HEK293 (cell line): ENCODE measurements at regions not wholly inside any gene's neighbourhood (a gene's known extent, or its start where the extent isn't known, plus 50 kb on each side); places are given as distances from the start of the nearest gene placed in this dataset.

Experiments
- CTCF ChIA-PET: fragments of 350-600 bp; formaldehyde crosslinking; extraction: SDS; loops from one replicate; lab custom pipeline; 2021; ENCODE audit warnings: antibody characterized with exemption; lab: Yijun Ruan, JAX
- POLR2A ChIA-PET: fragments of 300-600 bp; formaldehyde crosslinking; extraction: SDS; loops from one replicate; lab custom pipeline; 2020; ENCODE audit warnings: antibody characterized with exemption, inconsistent platforms; lab: Yijun Ruan, JAX
- H3K27ac ChIP-seq: fragments of 200-500 bp; sonication (Bioruptor generic); 2 replicates; pipeline ENCODE4 v1.5.1; 2014; ENCODE audit warnings: low read depth, low read length, control low read depth, inconsistent platforms; ENCODE audit errors: extremely low read depth
- H3K36me3 ChIP-seq, 2 experiments: fragments of 200-500 bp in 1 of 2; sonication (Bioruptor generic) in 1 of 2; 1 replicate in 1 of 2; 2 replicates in 1 of 2; pipeline ENCODE4 v1.5.1; 2014 to 2017; ENCODE audit warnings: inconsistent platforms in 2 of 2, low read length in 2 of 2; ENCODE audit not compliant: control insufficient read depth in 2 of 2, insufficient read depth in 1 of 2
- H3K4me1 ChIP-seq: fragments of 200-500 bp; sonication (Bioruptor generic); 2 replicates; pipeline ENCODE4 v1.5.1; 2014; ENCODE audit warnings: mild to moderate bottlenecking, low read length, inconsistent platforms; ENCODE audit not compliant: control insufficient read depth, insufficient read depth
- H3K4me3 ChIP-seq: 2 replicates; pipeline ENCODE4 v1.5.1; 2011; ENCODE audit warnings: low read depth, mild to moderate bottlenecking, control low read depth, low read length, moderate library complexity
- H3K9me3 ChIP-seq: fragments of 200-500 bp; sonication (Bioruptor generic); 2 replicates; pipeline ENCODE4 v1.5.1; 2014; ENCODE audit warnings: low read depth, low read length, inconsistent platforms; ENCODE audit not compliant: control insufficient read depth, insufficient read depth
- FEZF1 ChIP-seq: fragments of 450-650 bp; formaldehyde crosslinking; IDR thresholded peaks from 2 replicates; pipeline ENCODE4 v1.5.1; 2016; ENCODE audit warnings: missing biosample characterization, missing genetic modification characterization
- SCRT1 ChIP-seq: fragments of 450-650 bp; formaldehyde crosslinking; IDR thresholded peaks from 2 replicates; pipeline ENCODE4 v1.5.1; 2016; ENCODE audit warnings: missing biosample characterization, missing genetic modification characterization, borderline replicate concordance
- SP2 ChIP-seq: fragments of 450-650 bp; formaldehyde crosslinking; IDR thresholded peaks from 2 replicates; pipeline ENCODE4 v1.5.1; 2016; ENCODE audit warnings: missing biosample characterization, missing genetic modification characterization
- ZBTB17 ChIP-seq: fragments of 450-650 bp; formaldehyde crosslinking; IDR thresholded peaks from 2 replicates; pipeline ENCODE4 v1.5.1; 2016; ENCODE audit warnings: missing biosample characterization, missing genetic modification characterization
- ZBTB7A ChIP-seq: fragments of 450-650 bp; formaldehyde crosslinking; IDR thresholded peaks from 2 replicates; pipeline ENCODE4 v1.5.1; 2016; ENCODE audit warnings: low read depth, missing biosample characterization, missing genetic modification characterization
- ZFHX2 ChIP-seq: fragments of 450-650 bp; formaldehyde crosslinking; conservative IDR thresholded peaks from 2 replicates; pipeline ENCODE4 v1.5.1; 2016; ENCODE audit warnings: missing biosample characterization, missing genetic modification characterization
- ZNF114 ChIP-seq: fragments of 450-650 bp; formaldehyde crosslinking; IDR thresholded peaks from 2 replicates; pipeline ENCODE4 v1.5.0; 2017; ENCODE audit warnings: missing biosample characterization, missing genetic modification characterization
- ZNF146 ChIP-seq: fragments of 450-650 bp; formaldehyde crosslinking; IDR thresholded peaks from 2 replicates; pipeline ENCODE4 v1.5.1; 2016; ENCODE audit warnings: missing biosample characterization, missing genetic modification characterization
- ZNF266 ChIP-seq: fragments of 450-650 bp; formaldehyde crosslinking; IDR thresholded peaks from 2 replicates; pipeline ENCODE4 v1.5.1; 2016; ENCODE audit warnings: missing biosample characterization, missing genetic modification characterization, low read depth
- ZNF324 ChIP-seq: fragments of 450-650 bp; formaldehyde crosslinking; IDR thresholded peaks from 2 replicates; pipeline ENCODE4 v1.5.1; 2016; ENCODE audit warnings: missing biosample characterization, missing genetic modification characterization
- ZNF350 ChIP-seq: fragments of 450-650 bp; formaldehyde crosslinking; IDR thresholded peaks from 2 replicates; pipeline ENCODE4 v1.5.0; 2017; ENCODE audit warnings: missing biosample characterization, mild to moderate bottlenecking, missing genetic modification characterization
- ZNF544 ChIP-seq: fragments of 450-650 bp; formaldehyde crosslinking; IDR thresholded peaks from 2 replicates; pipeline ENCODE4 v1.5.0; 2017; ENCODE audit warnings: missing biosample characterization, missing genetic modification characterization
- ZNF548 ChIP-seq: fragments of 450-650 bp; formaldehyde crosslinking; IDR thresholded peaks from 2 replicates; pipeline ENCODE4 v1.5.1; 2016; ENCODE audit warnings: missing biosample characterization, missing genetic modification characterization
- ZNF610 ChIP-seq: fragments of 450-650 bp; formaldehyde crosslinking; IDR thresholded peaks from 2 replicates; pipeline ENCODE4 v1.5.1; 2016; ENCODE audit warnings: missing biosample characterization, missing genetic modification characterization, borderline replicate concordance
- ZNF654 ChIP-seq: fragments of 450-650 bp; formaldehyde crosslinking; IDR thresholded peaks from 2 replicates; pipeline ENCODE4 v1.5.1; 2016; ENCODE audit warnings: low read depth, missing biosample characterization, missing genetic modification characterization
- ZNF843 ChIP-seq: fragments of 450-650 bp; formaldehyde crosslinking; IDR thresholded peaks from 2 replicates; pipeline ENCODE4 v1.5.1; 2016; ENCODE audit warnings: missing biosample characterization, missing genetic modification characterization
- ZSCAN23 ChIP-seq: fragments of 450-650 bp; formaldehyde crosslinking; IDR thresholded peaks from 2 replicates; pipeline ENCODE4 v1.5.1; 2016; ENCODE audit warnings: missing biosample characterization, missing genetic modification characterization
- ZXDB ChIP-seq: fragments of 450-650 bp; formaldehyde crosslinking; IDR thresholded peaks from 2 replicates; pipeline ENCODE4 v1.5.1; 2016; ENCODE audit warnings: missing biosample characterization, missing genetic modification characterization
- TF ChIP-seq, protein P1 (sequence below): fragments of 450-650 bp; formaldehyde crosslinking; IDR thresholded peaks from 2 replicates; pipeline ENCODE4 v1.5.1; 2016; ENCODE audit warnings: missing biosample characterization, missing genetic modification characterization
- TF ChIP-seq, protein P2 (sequence below): fragments of 450-650 bp; formaldehyde crosslinking; IDR thresholded peaks from 2 replicates; pipeline ENCODE4 v1.5.1; 2017; ENCODE audit warnings: missing biosample characterization, missing genetic modification characterization
- TF ChIP-seq, protein P3 (sequence below): fragments of 450-650 bp; formaldehyde crosslinking; IDR thresholded peaks from 2 replicates; pipeline ENCODE4 v1.5.1; 2017; ENCODE audit warnings: missing biosample characterization, missing genetic modification characterization
- TF ChIP-seq, protein P4 (sequence below): fragments of 450-650 bp; formaldehyde crosslinking; IDR thresholded peaks from 2 replicates; pipeline ENCODE4 v1.5.1; 2017; ENCODE audit warnings: missing biosample characterization, missing genetic modification characterization
- TF ChIP-seq, protein P5 (sequence below): fragments of 450-650 bp; formaldehyde crosslinking; IDR thresholded peaks from 2 replicates; pipeline ENCODE4; 2016; ENCODE audit warnings: missing biosample characterization, missing genetic modification characterization

DNA sequence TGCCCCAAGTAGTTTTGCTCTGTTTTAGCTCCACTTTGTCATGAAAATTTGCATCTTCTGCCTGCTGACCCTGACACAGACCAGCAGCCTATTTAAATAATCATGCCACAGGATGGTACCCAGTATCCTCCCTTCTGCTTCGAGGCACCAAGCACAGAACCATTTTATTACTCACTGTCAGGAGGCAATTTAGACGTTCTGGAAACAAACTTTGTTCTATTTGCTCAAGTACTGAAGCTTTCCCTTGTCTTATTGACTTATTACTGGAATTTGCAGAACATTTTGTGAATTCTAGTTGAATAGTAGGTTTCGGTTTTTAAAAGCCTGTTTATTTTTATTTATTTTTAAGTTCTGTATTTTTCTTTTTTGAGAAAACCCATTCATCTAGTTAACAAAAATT, 279.6 kb upstream of the GADL1 start:
- no peaks in the 10 kb centered on the region for H3K4me1 ChIP-seq
- no peaks in the 10 kb centered on the region for H3K9me3 ChIP-seq
- no peak overlapping the region for H3K4me3 ChIP-seq
- POLR2A ChIA-PET = no interaction called here
- H3K27ac ChIP-seq = no peak overlapping the region
- H3K36me3 ChIP-seq = no peaks in the 10 kb centered on the region
- TF ChIP-seq, protein P1, sequence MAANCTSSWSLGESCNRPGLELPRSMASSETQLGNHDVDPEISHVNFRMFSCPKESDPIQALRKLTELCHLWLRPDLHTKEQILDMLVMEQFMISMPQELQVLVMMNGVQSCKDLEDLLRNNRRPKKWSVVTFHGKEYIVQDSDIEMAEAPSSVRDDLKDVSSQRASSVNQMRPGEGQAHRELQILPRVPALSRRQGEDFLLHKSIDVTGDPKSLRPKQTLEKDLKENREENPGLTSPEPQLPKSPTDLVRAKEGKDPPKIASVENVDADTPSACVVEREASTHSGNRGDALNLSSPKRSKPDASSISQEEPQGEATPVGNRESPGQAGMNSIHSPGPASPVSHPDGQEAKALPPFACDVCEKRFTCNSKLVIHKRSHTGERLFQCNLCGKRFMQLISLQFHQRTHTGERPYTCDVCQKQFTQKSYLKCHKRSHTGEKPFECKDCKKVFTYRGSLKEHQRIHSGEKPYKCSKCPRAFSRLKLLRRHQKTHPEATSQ (tag by site-specific recombination) = no peak
- TF ChIP-seq ZNF266 (no peak), SCRT1 (tag by site-specific recombination) (no peak), ZNF544 (tag by site-specific recombination) (no peak), ZBTB17 (no peak), ZNF146 (tag by site-specific recombination) (no peak), ZNF843 (tag by site-specific recombination) (no peak), ZNF548 (no peak), ZNF610 (no peak), ZNF114 (no peak), ZFHX2 (tag by site-specific recombination) (no peak), ZNF350 (tag by site-specific recombination) (no peak), ZXDB (tag by site-specific recombination) (no peak), ZNF654 (tag by site-specific recombination) (no peak)
- TF ChIP-seq, protein P2, sequence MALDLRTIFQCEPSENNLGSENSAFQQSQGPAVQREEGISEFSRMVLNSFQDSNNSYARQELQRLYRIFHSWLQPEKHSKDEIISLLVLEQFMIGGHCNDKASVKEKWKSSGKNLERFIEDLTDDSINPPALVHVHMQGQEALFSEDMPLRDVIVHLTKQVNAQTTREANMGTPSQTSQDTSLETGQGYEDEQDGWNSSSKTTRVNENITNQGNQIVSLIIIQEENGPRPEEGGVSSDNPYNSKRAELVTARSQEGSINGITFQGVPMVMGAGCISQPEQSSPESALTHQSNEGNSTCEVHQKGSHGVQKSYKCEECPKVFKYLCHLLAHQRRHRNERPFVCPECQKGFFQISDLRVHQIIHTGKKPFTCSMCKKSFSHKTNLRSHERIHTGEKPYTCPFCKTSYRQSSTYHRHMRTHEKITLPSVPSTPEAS = no peak
- TF ChIP-seq, protein P3, sequence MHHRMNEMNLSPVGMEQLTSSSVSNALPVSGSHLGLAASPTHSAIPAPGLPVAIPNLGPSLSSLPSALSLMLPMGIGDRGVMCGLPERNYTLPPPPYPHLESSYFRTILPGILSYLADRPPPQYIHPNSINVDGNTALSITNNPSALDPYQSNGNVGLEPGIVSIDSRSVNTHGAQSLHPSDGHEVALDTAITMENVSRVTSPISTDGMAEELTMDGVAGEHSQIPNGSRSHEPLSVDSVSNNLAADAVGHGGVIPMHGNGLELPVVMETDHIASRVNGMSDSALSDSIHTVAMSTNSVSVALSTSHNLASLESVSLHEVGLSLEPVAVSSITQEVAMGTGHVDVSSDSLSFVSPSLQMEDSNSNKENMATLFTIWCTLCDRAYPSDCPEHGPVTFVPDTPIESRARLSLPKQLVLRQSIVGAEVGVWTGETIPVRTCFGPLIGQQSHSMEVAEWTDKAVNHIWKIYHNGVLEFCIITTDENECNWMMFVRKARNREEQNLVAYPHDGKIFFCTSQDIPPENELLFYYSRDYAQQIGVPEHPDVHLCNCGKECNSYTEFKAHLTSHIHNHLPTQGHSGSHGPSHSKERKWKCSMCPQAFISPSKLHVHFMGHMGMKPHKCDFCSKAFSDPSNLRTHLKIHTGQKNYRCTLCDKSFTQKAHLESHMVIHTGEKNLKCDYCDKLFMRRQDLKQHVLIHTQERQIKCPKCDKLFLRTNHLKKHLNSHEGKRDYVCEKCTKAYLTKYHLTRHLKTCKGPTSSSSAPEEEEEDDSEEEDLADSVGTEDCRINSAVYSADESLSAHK (tag by site-specific recombination) = no peak
- CTCF ChIA-PET = no interaction called here

DNA sequence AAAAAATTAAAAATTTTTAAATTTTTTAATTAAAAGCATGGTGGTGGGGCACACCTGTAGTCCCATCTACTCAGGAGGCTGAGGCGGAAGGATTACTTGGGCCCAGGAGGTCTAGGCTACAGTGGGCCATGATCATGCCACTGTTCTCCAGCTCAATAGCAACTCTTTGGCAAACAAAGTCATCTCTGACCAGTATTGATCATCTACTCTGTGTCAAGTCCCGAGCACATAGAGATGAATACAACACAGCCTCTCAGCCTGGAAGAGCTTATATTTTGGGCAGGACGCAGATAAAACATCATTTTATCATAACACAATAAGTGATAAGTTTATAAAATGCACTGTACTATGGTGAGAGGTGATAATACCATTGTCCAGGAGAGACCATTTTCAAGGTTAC, 281.6 kb upstream of the GADL1 start:
- CTCF ChIA-PET = no interaction called here

More for the DNA sequence above, 281.6 kb upstream of the GADL1 start:
- Histone ChIP-seq H3K36me3 (no peaks in the 10 kb centered on the region), H3K27ac (no peak overlapping the region), H3K4me3 (no peak overlapping the region), H3K4me1 (no peaks in the 10 kb centered on the region), H3K9me3 (no peaks in the 10 kb centered on the region)
- POLR2A ChIA-PET = no interaction called here
- TF ChIP-seq ZNF266 (no peak), ZSCAN23 (tag by site-specific recombination) (no peak), ZNF114 (no peak), ZNF324 (no peak), SP2 (tag by site-specific recombination) (no peak), ZBTB7A (no peak), FEZF1 (tag by site-specific recombination) (no peak)
- TF ChIP-seq, protein P4, sequence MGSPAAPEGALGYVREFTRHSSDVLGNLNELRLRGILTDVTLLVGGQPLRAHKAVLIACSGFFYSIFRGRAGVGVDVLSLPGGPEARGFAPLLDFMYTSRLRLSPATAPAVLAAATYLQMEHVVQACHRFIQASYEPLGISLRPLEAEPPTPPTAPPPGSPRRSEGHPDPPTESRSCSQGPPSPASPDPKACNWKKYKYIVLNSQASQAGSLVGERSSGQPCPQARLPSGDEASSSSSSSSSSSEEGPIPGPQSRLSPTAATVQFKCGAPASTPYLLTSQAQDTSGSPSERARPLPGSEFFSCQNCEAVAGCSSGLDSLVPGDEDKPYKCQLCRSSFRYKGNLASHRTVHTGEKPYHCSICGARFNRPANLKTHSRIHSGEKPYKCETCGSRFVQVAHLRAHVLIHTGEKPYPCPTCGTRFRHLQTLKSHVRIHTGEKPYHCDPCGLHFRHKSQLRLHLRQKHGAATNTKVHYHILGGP (tag by site-specific recombination) = no peak
- TF ChIP-seq, protein P5, sequence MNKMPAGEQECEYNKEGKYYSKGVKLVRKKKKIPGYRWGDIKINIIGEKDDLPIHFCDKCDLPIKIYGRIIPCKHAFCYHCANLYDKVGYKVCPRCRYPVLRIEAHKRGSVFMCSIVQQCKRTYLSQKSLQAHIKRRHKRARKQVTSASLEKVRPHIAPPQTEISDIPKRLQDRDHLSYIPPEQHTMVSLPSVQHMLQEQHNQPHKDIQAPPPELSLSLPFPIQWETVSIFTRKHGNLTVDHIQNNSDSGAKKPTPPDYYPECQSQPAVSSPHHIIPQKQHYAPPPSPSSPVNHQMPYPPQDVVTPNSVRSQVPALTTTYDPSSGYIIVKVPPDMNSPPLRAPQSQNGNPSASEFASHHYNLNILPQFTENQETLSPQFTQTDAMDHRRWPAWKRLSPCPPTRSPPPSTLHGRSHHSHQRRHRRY (tag by site-specific recombination) = no peak
